GM12892 (cell line): ENCODE measurements at regions not wholly inside any gene's neighbourhood (a gene's known extent, or its start where the extent isn't known, plus 50 kb on each side); places are given as distances from the start of the nearest gene placed in this dataset.
"Not testable (repeated sequence)": the region's sequence is repeated elsewhere in the genome, so short reads cannot be mapped to it uniquely, and the experiment has no call there.

Source experiments
- DNase-seq: peaks from one replicate; pipeline ENCODE4 v3.0.0; 2011; ENCODE audit not compliant: insufficient read length
- FAIRE-seq: peaks from 2 replicates; lab custom pipeline; 2011; peaks lifted over from hg19 to GRCh38; lab: Jason Lieb, UNC
- POLR2A ChIP-seq: IDR thresholded peaks from 2 replicates; pipeline ENCODE4 v1.6.1; 2011; ENCODE audit warnings: low read depth, low read length, control low read depth
- POLR2AphosphoS5 ChIP-seq: IDR thresholded peaks from 2 replicates; pipeline ENCODE4 v1.6.1; 2011; ENCODE audit warnings: low read depth, low read length, control low read depth
- TAF1 ChIP-seq: IDR thresholded peaks from 2 replicates; pipeline ENCODE4 v1.6.1; 2011; ENCODE audit warnings: low read depth, mild to moderate bottlenecking, control low read depth, low read length, borderline replicate concordance

GRCh38 chr4:173091362-173091761 is 77.2 kb upstream of the GALNT7 start:
- no peak for DNase-seq
- TF ChIP-seq POLR2A, result no peak
- TF ChIP-seq TAF1, result no peak
- TF ChIP-seq POLR2AphosphoS5, result no peak
- FAIRE-seq, result no peak

GRCh38 chr4:173091958-173092357 is 76.7 kb upstream of the GALNT7 start:
- TF ChIP-seq TAF1 (no peak), POLR2AphosphoS5 (no peak), POLR2A (no peak)
- DNase-seq, result no peak
- no peak for FAIRE-seq

- TF ChIP-seq POLR2AphosphoS5, result no peak
- TF ChIP-seq TAF1, result no peak
- no peak for TF ChIP-seq POLR2A
- FAIRE-seq, result no peak
- no peak for DNase-seq
Observed at GRCh38 chr4:173093361-173093760, 75.2 kb upstream of the GALNT7 start.

DNA sequence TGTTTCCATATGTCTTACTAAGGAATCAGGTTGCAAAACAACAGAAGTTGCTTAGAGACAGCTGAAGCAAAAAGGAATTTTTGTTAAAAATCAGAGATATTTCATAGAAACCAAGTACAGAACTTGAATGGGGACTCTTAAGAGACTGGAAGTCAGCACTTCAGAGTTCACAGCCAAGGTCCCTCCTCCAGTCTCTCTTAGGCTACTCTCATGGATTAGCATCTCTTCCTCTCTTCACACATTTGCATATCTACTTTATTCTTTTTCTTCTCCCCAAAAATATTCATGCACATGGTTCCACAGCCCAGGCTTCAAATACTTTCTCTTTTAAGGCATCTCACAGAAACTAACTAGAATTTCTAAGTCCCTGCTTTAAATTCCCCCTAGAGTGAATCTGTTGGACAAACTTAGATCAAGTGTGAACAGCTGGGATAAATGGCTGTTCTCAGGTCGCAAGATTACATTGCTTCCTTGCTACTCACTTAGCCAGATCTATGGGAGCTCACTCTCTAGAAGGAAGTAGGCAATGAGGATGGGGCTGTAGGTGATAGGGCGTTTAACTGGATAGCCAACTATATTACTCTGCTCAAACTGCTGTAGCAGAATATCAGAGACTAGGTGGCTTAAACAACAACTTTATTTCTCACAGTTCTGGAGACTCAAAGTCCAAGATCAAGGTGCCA is 73.7 kb upstream of the GALNT7 start:
- DNase-seq (no peak), FAIRE-seq (no peak)
- TF ChIP-seq POLR2A (no peak), POLR2AphosphoS5 (no peak), TAF1 (no peak)

DNA sequence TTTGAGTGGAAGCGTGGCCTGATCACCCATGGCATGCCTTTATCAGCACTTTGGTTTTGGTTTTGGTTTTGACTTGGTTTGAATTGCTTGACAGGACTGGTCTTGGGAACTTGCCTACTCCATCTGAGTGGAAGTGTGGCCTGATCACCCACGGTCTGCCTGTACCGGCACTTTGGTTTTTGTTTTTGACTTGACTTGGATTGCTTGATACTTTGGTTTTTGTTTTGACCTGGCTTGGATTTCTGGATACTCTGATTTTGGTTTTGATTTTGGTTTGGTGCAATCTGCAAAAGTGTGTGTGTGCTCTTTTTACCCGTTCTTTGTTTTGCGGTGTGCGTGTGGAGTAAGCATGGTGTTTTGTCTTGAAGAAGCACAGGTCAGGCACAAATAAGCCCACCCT is 69.2 kb upstream of the GALNT7 start:
- DNase-seq, result not testable (repeated sequence)
- peak; percentile 27 for FAIRE-seq

- no peak for DNase-seq
- FAIRE-seq, result no peak
- TF ChIP-seq POLR2AphosphoS5 (no peak), POLR2A (no peak), TAF1 (no peak)
Observed at GRCh38 chr4:173111031-173111430, 57.6 kb upstream of the GALNT7 start.

GRCh38 chr4:173117430-173117829 is 51.2 kb upstream of the GALNT7 start:
- DNase-seq, result not testable (repeated sequence)

More at GRCh38 chr4:173117430-173117829, 51.2 kb upstream of the GALNT7 start:
- not testable (repeated sequence) for FAIRE-seq
